GM23338 (cell line): ENCODE measurements at regions not wholly inside any gene's neighbourhood (a gene's known extent, or its start where the extent isn't known, plus 50 kb on each side); places are given as distances from the start of the nearest gene placed in this dataset.

Experiments used
- CTCF ChIP-seq, 2 experiments: fragments of 200-600 bp in 1 of 2; sonication (generic) in 1 of 2; conservative IDR thresholded peaks; 2 replicates each; pipeline versions ENCODE4 v1.5.1 to v1.6.1; 2016 to 2017; ENCODE audit warnings: antibody characterized with exemption in 2 of 2, low read depth in 2 of 2, mild to moderate bottlenecking in 2 of 2, moderate library complexity in 1 of 2
- ETS1 ChIP-seq: IDR thresholded peaks from 2 replicates; pipeline ENCODE4 v1.6.1; 2016; ENCODE audit warnings: antibody characterized with exemption
- EZH2 ChIP-seq: fragments of 200-600 bp; sonication (generic); IDR thresholded peaks from one replicate; pipeline ENCODE4 v1.8.0; 2017; ENCODE audit warnings: antibody characterized with exemption, mild to moderate bottlenecking, low read depth; ENCODE audit not compliant: unreplicated experiment
- EZH2phosphoT487 ChIP-seq: fragments of 200-600 bp; sonication (generic); IDR thresholded peaks from one replicate; pipeline ENCODE4 v1.8.1; 2018; ENCODE audit warnings: antibody characterized with exemption; ENCODE audit not compliant: unreplicated experiment
- JUNB ChIP-seq: IDR thresholded peaks from one replicate; pipeline ENCODE4 v1.6.1; 2016; ENCODE audit warnings: antibody characterized with exemption; ENCODE audit not compliant: unreplicated experiment
- NANOG ChIP-seq: IDR thresholded peaks from 2 replicates; pipeline ENCODE4 v1.6.1; 2016; ENCODE audit warnings: antibody characterized with exemption, borderline replicate concordance
- POLR2AphosphoS5 ChIP-seq: IDR thresholded peaks from 2 replicates; pipeline ENCODE4 v1.6.1; 2016; ENCODE audit warnings: antibody characterized with exemption, low read depth
- REST ChIP-seq: IDR thresholded peaks from one replicate; pipeline ENCODE4 v1.6.1; 2018; ENCODE audit warnings: antibody characterized with exemption; ENCODE audit not compliant: unreplicated experiment
- STAT1 ChIP-seq: IDR thresholded peaks from one replicate; pipeline ENCODE4 v1.6.1; 2016; ENCODE audit warnings: antibody characterized with exemption; ENCODE audit not compliant: unreplicated experiment
- ZNF114 ChIP-seq: fragments of 250-450 bp; sonication (Bioruptor Pico); IDR thresholded peaks from 2 replicates; pipeline ENCODE4 v1.5.0; 2020; ENCODE audit warnings: mild to moderate bottlenecking, moderate library complexity
- ZNF331 ChIP-seq: fragments of 250-450 bp; sonication (Bioruptor Pico); IDR thresholded peaks from 2 replicates; pipeline ENCODE4 v1.5.0; 2020; ENCODE audit warnings: low read depth, mild to moderate bottlenecking, moderate library complexity

DNA sequence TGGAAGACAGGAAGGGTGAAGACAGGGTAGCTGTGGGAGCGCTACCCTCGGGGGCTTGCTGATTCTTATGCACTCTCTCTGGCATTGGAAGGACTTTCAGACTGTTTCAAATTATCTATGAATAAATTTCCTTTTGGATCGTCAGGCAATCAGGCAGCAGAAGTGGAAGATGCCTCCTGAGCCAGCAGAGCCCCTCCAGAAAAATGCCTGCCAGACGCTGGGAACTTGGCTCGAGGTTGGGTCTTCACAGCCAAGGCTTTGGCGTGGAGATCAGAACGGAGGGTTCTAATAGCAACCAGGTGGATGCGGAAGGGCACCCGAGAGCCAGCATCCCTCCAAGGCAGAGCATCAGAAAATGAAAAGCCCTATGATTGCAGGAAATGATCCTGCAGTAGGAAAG, 119.2 kb upstream of the RFLNA start:
- TF ChIP-seq POLR2AphosphoS5, result no peak
- TF ChIP-seq EZH2, result no peak
- no peak for TF ChIP-seq CTCF (conservative IDR thresholded peaks at IDR 0.05; ENCODE audit: low read depth in 2 of 2)
- no peak for TF ChIP-seq EZH2phosphoT487
- no peak for TF ChIP-seq REST
- no peak for TF ChIP-seq ETS1
- no peak for TF ChIP-seq ZNF331 (CRISPR knock-in tag)
- no peak for TF ChIP-seq STAT1
- TF ChIP-seq NANOG, result no peak
- no peak for TF ChIP-seq ZNF114 (CRISPR knock-in tag)
- no peak for TF ChIP-seq JUNB
